ENCODE measurements at regions not wholly inside any gene's neighbourhood (a gene's known extent, or its start where the extent isn't known, plus 50 kb on each side); places are given as distances from the start of the nearest gene placed in this dataset.
"Not testable (repeated sequence)": the region's sequence is repeated elsewhere in the genome, so short reads cannot be mapped to it uniquely, and the experiment has no call there.

- DNase-seq = no peak
Measured at GRCh38 chr1:100791586-100791985, 72.0 kb downstream of the VCAM1 start.

DNA sequence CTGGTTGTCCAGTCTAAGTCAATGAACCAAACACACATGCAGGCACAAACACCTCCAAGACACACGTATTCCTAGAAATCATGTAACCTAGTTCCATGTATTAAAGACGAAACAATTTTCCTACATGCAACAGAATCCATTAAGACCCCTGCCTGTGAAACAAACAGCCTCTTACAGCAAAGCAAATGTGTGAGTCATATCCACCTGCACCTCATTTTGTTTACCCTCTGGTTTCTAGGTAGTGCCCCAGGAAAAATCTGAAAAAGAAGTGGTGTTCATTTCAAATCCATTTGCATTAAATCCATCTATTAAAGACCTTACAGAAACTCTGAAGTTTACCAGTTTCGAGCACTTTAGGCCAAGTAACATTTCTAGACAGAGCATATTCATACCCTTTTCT is 74.1 kb downstream of the VCAM1 start:
- DNase-seq = no peak

DNA sequence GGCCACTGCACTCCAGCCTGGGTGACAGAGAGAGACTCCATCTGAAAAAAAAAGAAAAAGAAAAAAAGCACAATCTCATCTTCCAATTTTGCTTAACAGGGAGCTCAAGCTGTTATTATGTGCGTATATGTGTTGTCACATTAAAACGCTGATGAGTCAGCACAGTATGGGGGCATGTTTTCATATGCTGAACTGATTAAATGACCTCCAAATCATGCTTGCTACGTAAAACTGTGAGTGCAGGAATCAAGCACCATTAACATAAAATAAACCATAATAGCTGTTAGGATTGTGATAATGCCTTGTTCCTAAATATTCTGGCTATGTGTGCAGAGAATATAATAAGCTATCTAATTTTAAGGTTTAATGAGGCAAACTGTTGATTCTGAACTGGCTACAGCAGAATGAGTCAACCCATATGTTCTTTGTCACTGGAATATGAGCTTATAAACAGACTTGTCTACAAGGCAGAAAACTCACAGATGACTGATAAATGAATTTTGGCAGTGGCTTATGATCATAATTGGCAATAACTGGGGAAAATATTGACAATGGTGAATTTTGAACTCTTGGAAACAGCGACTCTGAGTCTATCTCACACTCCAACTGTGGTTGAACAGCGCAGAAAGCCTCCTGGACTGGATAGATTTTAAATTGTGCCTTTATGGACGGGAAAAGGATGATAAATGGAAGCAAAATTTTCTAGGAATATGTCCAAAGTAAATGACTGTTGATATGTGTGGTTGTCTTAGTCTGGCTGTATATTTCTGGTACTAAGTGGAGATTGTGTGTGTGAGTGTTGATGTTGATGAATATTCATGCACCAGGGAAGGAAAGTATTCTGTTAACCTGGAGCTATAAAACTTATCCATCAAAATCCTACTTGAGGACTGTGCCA is 75.5 kb downstream of the VCAM1 start:
- peak; percentile 93 for DNase-seq

- DNase-seq = no peak
Measured at GRCh38 chr1:100795646-100795985, 76.1 kb downstream of the VCAM1 start.

DNA sequence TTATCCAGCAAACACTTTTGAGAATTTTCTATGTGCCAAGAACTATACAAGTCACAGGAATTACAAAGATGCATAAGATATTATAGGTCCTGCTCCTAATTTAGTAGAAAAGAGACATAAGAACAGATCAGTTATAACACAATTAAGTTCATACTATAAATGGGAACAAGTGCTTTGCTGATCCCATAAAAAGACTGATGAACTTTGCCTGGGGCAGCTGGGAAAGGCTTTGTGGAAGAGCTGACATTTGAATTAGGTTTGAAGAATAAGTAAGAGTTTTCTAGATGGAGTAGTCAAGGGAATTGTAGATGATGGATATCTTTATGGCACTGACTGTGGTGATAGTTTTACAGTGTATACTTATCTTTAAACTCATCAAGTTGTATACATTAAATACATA is 76.5 kb downstream of the VCAM1 start:
- DNase-seq = no peak

- no peak for DNase-seq
Measured at GRCh38 chr1:100799548-100799947, 80.0 kb downstream of the VCAM1 start.

DNA sequence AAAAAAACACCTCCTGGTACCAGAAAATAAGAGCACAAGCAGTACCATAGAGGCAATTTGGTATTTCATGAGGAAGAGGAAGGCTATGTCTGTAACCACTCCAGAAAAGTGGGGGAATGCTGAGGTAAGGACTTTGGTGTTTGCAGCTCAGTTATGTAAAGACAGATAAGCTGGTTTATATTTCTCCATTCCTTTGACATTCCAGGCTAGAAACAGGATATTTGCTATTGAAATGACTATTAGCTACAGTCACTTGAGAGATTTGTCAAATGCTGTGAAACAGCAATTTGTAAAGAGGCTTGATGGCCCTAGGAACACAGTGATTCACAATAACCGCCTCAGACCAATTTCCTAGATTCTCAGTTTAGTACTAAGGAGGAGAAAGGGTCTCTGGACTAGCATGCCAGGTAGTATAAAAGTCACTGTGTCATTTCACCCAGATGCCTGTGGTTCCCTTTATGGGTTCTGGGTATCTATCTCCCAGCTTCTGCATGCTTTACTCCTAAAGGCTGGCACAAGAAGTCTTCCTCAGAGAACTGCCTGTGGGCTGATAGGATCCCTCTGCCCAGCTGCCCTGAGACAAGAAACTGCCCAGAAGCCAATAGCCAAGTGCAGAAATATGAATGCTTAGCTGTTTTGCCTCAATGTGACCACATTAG is 80.5 kb downstream of the VCAM1 start:
- DNase-seq = no peak

- DNase-seq = not testable (repeated sequence)
Measured at GRCh38 chr1:100801256-100801655, 81.7 kb downstream of the VCAM1 start.

DNA sequence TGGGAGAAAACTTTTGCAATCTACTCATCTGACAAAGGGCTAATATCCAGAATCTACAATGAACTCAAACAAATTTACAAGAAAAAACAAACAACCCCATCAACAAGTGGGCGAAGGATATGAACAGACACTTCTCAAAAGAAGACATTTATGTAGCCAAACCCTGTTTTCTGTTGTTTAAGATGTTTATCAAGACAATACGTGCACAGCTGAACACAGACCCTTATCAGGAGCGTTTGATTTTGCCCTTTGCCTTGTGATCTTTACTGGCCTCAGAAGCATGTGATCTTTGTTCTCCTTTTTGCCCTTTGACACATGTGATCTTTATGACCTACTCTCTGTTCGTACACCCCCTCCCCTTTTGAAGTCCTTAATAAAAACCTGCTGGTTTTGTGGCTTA is 83.7 kb downstream of the VCAM1 start:
- not testable (repeated sequence) for DNase-seq

GRCh38 chr1:100806601-100807000 is 87.1 kb downstream of the VCAM1 start:
- no peak for DNase-seq

DNA sequence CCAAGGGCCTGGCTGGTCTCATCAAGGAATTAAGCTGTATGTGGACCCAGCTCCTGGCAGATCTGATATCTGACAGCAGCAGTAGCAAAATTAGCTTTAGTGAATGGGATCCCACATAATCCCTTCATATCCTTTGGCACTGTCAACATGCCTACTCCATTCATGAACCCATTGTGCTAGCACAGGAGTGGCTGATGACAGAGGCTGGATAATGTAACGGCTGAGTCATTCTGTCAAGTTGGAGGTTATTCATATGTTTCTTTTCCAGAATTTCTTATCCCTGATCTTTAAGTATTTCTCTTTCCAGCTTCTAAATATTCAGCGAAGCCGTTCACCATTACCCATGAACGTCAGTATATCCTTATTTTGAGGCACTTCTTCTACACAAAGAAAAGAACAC is 84.3 kb downstream of the EXTL2 start:
- no peak for DNase-seq

GRCh38 chr1:100811808-100812207 is 82.8 kb downstream of the EXTL2 start:
- no peak for DNase-seq

- DNase-seq = not testable (repeated sequence)
Measured at GRCh38 chr1:100814938-100815337, 79.7 kb downstream of the EXTL2 start.

GRCh38 chr1:100816049-100816448 is 78.6 kb downstream of the EXTL2 start:
- no peak for DNase-seq

DNA sequence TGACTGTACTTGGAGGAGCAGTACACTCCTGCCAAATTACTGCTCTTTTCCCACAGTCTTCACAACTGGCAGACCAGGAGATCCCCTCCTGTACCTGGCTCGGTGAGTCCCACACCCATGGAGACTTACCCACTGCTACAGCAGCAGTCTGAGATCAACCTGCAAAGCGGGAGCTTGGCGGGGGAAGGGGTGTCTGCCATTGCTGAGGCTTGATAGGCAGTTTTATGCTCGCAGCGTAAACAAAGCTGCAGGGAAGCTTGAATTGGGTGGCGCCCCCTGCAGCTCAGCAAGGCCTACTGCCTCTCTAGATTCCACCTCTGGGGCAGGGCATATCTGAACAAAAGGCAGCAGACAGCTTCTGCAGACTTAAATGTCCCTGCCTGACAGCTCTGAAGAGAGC is 74.4 kb downstream of the EXTL2 start:
- DNase-seq = not testable (repeated sequence)

DNA sequence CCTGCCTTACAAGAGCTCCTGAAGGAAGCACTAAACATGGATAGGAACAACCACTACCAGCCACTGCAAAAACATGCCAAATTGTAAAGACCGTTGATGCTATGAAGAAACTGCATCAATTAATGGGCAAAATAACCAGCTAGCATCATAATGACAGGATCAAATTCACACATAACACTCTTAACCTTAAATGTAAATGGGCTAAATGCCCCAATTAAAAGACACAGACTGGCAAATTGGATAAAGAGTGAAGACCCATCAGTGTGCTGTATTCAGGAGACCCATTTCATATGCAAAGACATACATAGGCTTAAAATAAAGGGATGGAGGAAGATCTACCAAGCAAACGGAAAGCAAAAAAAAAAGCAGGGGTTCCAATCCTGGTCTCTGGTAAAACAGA is 72.7 kb downstream of the EXTL2 start:
- not testable (repeated sequence) for DNase-seq

Data from NCI-H1694 (cell line).